ENCODE measurements at regions not wholly inside any gene's neighbourhood (a gene's known extent, or its start where the extent isn't known, plus 50 kb on each side); places are given as distances from the start of the nearest gene placed in this dataset.

DNA sequence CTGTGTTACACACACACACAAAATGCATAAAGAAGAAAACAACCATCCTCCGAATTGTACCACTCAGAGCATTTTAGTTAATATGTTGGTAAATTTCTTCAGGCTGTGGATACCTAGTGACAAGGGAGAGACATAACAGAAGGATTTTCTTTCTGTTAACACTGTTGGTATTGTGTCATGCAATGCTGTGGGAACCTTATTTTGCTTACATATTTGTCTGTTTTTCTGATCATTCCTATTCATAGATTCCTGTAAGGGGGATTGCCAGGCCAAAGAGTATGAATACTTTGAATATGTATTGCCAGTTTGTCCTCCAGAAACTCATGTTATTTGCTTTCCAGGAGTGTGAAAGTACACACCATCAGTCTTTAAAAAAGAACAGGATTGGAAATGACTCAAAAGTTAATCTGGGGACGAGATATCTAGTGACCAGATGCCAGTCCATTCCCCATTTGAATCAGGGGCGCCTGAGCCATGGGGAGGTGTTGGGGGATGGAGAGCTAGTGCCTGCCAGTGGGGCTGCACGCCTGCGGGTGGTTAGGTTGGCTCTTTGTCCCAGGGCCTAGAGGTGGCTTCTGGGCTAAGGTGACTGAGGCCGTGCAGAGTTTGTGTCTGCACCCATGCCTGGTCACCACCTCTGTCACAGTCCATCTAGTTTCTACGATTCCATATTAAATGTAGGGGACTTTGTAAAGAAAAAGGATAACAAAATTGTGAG, 142.0 kb downstream of the PTPN20 start:
- intact Hi-C loops (cut with DNase I), result no loop called here
- ATAC-seq, result peak; percentile 40 to 57
- DNase-seq, result no peak

DNA sequence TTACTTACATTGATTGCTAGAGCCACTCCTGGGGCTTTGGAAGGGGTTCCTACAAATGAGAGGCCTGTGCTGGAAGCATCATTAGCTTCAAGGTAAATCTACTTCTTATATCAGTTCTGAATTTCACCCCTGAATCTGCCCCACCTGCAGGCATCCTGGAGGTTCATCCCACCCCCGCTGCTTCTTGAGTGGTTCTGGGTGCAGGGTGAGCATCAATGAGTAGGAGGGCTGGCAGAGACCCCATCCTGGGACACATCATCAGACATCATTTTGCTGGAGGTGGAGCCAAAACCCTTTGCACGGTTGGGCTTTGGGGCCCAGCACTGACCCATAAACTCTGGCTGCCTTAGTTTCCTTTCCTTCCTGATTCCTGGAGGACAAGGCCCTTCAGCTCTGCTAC, 143.7 kb downstream of the PTPN20 start:
- intact Hi-C loops (cut with DNase I), result no loop called here
- no peak for DNase-seq
- ATAC-seq, result no peak

GRCh38 chr10:47055386-47056246, 144.4 kb downstream of the PTPN20 start:
- ATAC-seq (peak in 1 of 2 donors; percentile 10), DNase-seq (no peak)

GRCh38 chr10:47056247-47056510, 145.0 kb downstream of the PTPN20 start:
- intact Hi-C loops (cut with DNase I), result no loop called here
- no peak for ATAC-seq
- DNase-seq, result no peak

More at GRCh38 chr10:47055386-47056246, 144.4 kb downstream of the PTPN20 start:
- intact Hi-C loops (cut with DNase I), result no loop called here

DNA sequence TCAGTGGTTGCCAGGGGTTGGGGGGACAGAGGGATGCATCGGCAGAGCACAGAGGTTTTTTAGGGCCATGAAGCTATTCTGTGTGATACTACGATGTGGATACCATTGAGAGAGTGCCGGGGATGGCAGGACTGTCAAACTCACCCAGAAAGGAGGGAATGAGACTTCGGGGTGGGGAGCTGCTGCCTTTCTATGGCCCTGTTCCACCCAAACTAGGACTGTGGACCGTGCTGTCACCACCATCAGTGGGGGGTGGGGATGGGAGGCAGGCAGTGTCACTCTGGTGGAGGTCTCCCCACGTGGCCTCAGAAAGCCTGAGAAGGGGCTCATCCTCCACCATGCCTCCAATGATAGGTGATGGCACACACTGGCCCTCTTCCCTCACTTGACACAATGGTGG, 146.2 kb downstream of the PTPN20 start:
- intact Hi-C loops (cut with DNase I), result no loop called here
- ATAC-seq (no peak), DNase-seq (no peak)

GRCh38 chr10:47058032-47058702, 146.9 kb downstream of the PTPN20 start:
- no peak for ATAC-seq
- DNase-seq, result no peak
- intact Hi-C loops (cut with DNase I), result no loop called here

DNA sequence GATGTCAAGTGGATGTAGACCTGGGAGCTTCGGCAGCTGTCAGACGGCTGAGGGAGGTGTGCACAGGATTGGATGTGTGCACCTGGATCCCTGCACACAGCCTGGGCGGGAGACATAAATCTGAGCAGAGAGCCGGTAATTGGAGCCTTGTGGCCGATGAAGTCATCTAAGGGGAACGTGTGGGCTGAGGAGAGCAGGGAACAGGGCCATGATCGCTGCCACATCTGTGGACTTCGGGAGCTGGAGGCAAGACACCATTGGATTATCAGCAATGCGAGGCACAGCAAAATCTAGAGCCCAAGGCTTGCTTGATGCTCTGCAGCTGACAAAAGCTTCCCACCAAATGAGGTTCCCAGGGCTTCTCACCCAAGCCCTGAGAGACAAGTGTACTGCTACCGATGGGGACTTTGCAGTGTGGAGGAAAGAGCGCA, 147.7 kb downstream of the PTPN20 start:
- ATAC-seq, result peak in 1 of 2 donors; percentile 26
- DNase-seq, result no peak
- intact Hi-C loops (cut with DNase I), result no loop called here

DNA sequence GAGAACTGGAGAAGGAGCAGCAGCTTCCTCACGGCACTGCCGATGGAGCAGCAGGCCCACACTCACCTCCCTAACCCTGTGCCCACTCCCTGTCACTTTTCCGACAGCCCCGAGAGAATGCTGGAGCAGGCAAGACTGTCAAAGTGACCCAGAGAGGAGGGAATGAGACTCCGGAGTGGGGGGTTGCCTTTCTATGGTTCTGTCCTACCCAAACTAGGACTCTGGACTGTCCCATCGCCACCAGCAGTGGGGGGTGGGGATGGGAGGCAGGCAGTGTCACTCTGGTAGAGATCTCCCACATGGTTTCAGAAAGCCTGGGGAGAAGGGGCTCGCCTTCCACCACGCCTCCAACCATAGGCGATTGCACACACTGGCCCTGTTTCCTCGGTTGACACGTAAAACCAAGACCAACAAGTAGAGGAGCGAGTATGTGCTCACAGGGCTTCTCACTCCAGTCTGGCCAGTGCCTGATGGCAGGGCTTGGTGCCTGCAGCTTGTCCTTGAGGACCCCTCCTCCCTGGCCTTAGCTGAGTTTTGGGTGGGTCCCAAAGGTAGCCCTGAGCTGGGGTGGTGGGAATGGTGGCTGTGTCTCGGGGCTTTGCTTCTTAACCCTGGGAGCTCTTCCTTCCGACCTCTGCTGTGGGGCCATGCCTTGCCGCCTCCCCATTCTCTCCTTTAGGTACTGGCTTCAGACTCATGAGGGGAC, 148.5 kb downstream of the PTPN20 start:
- ATAC-seq (no peak), DNase-seq (no peak)
- intact Hi-C loops (cut with DNase I), result no loop called here

GRCh38 chr10:47060356-47060755, 149.1 kb downstream of the PTPN20 start:
- intact Hi-C loops (cut with DNase I), result no loop called here
- ATAC-seq (no peak), DNase-seq (no peak)

DNA sequence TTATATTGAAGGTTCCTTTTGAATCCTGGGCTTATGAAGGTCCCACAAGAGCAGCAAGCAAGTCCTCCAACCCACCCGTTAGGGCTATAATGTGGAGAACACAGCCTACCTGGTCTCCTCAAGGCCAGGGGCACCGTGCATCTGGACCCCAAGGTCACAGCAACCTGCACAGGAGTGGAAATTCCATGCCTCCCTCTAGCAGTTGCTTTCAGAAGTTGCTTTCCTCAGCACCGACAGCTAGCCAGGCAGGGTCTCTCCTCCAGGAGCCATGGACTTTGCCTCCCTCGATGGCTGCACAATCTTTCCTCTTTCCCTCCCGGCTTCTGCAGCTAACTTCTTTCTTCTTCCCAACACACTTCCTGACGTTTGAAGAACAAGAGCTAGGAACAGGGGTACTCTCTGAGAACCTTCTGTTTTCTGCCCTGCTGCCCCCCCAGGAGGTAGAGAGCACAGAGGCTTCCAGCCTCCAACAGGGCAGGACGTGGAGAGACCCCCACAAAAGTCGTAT, 149.8 kb downstream of the PTPN20 start:
- intact Hi-C loops (cut with DNase I), result no loop called here
- DNase-seq, result no peak
- no peak for ATAC-seq

- intact Hi-C loops (cut with DNase I), result no loop called here
- ATAC-seq (no peak), DNase-seq (no peak)
Measured at GRCh38 chr10:47061776-47062175, 150.5 kb downstream of the PTPN20 start.

GRCh38 chr10:47062441-47063200, 151.4 kb downstream of the PTPN20 start:
- intact Hi-C loops (cut with DNase I), result no loop called here
- peak in 1 of 2 donors; percentile 55 for ATAC-seq
- no peak for DNase-seq

- no peak for ATAC-seq
Measured at GRCh38 chr10:47063858-47064257, 152.6 kb downstream of the PTPN20 start.

DNA sequence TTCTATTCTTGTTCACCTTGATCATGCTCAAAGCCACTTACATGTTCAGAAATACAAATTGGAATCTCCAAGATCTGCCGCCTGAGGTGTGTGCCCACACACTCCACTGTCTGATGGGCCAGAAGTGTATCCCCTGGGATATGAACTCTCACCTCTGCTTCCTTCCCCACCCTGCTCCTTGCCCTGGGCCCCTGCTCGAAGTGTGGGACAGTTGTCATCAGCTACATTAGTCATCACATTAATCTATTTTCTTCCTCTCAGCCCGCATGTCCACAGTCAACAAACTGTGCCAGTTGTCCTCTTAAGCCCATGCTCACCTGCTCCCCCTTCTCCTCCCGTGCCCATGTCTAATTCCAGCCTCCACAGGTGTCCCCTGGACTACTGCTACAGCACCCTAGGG, 154.7 kb downstream of the PTPN20 start:
- DNase-seq (no peak), ATAC-seq (no peak)
- intact Hi-C loops (cut with DNase I), result no loop called here

More at GRCh38 chr10:47063858-47064257, 152.6 kb downstream of the PTPN20 start:
- no peak for DNase-seq
- intact Hi-C loops (cut with DNase I), result no loop called here

DNA sequence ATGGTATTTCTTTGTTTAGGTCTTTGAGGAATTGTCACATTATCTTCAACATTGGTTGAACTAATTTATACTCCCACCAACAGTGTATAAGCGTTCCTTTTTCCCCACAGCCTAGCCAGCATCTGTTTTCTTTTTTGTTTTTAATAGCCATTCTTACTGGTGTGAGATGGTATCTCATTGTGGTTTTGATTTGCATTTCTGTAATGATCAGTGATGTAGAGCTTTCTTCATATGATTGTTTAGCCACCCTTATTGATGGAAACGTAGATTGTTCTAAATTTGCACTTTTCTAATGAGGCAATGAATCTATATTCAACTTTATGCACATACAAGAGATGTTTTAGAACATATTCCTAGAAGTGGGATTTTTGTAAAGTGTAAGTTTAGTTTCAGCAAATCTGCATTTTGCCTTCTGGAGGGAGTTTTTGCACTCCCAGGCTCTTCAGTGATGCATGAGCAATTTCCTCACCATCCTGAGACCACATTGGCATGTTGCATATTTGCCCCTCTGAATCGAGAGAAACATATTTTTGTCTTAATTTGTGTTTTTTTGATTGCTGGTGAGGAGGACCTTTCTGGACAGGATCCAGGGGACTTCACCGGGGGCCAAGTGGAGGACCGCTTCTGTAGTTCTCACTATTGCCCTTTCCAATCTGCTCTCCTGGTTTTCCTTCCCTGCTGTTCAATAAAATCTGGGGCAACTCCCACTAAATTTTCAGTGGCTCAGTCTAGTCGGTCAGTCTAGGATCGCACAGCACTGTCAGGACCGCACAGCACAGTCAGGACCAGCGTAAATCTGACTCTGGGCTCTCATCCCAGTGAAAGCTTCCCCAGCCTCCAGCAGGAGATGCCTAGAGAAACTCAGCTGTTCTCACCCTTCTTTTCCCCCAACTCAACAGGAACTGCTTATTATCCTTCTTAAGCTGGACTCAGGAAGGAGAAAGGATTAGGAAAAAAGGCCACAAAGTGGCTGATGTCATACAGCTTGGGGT, 157.0 kb downstream of the PTPN20 start:
- intact Hi-C loops (cut with DNase I), result no loop called here
- ATAC-seq, result no peak

GRCh38 chr10:47070541-47070940, 159.3 kb downstream of the PTPN20 start:
- DNase-seq (no peak), ATAC-seq (no peak)
- intact Hi-C loops (cut with DNase I), result no loop called here

More for the DNA sequence above, 157.0 kb downstream of the PTPN20 start:
- no peak for DNase-seq

DNA sequence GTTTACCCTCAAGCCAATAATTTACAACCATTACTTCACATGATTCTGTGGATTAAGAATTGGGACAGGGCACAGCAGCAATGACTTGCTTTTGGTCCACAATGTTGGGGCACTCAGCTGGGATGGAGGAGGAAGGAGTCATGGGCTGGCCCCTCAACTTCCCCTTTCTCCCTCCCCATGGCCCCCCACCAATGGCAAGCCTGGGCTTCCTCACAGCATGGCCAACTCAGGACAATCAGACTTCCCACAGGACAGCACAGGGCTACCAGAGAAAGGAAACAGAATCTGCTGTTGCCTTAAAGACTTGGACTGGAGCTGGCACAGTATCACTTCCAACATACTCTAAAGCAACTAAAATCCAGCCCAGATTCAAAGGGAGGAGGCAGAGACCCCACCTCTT, 160.7 kb downstream of the PTPN20 start:
- intact Hi-C loops (cut with DNase I), result no loop called here
- ATAC-seq (no peak), DNase-seq (no peak)

DNA sequence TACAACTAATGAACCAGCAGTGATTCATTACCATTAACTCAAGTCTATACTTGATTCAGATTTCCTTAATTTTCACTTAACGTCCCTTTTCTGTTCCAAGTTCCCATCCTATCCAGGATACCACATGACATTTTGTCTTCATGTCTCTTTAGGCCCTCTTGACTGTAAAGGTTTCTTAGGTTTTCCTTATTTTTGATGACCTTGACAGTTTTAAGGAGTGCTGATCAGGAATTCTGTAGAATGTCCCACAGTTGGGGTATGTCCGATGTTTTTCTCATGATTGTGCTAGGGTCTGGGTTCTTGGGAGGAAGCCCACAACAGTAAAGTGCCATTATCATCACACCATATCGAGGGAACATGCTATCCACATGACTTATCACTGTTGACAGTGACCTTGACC, 162.7 kb downstream of the PTPN20 start:
- ATAC-seq (no peak), DNase-seq (no peak)
- intact Hi-C loops (cut with DNase I), result no loop called here

Data from left cardiac atrium (tissue), 4 donors.